Mesenchymal stem cell (in vitro differentiated cells and primary cell): ENCODE measurements at regions not wholly inside any gene's neighbourhood (a gene's known extent, or its start where the extent isn't known, plus 50 kb on each side); places are given as distances from the start of the nearest gene placed in this dataset.

Source experiments
- DNase-seq: peaks from one replicate; pipeline ENCODE4 v3.0.0-alpha.2; 2013
- H2AFZ ChIP-seq: one replicate; pipeline ENCODE4 v1.6.1; 2013; ENCODE audit warnings: low read depth, mild to moderate bottlenecking, control low read depth, inconsistent platforms, low read length, moderate library complexity
- H2AK5ac ChIP-seq: 2 replicates; pipeline ENCODE4 v1.6.1; 2013; ENCODE audit warnings: low read length, moderate library complexity, mild to moderate bottlenecking, inconsistent platforms; ENCODE audit not compliant: severe bottlenecking
- H2BK120ac ChIP-seq: one replicate; pipeline ENCODE4 v1.6.1; 2013; ENCODE audit warnings: low read depth, mild to moderate bottlenecking, inconsistent platforms, low read length, moderate library complexity
- H2BK12ac ChIP-seq, 2 experiments: one replicate each; pipeline ENCODE4 v1.6.1; 2013; ENCODE audit warnings: inconsistent platforms in 2 of 2, low read length in 2 of 2, mild to moderate bottlenecking in 2 of 2, moderate library complexity in 2 of 2, control low read depth in 1 of 2
- H2BK15ac ChIP-seq: one replicate; pipeline ENCODE4 v1.6.1; 2013; ENCODE audit warnings: mild to moderate bottlenecking, low read depth, inconsistent platforms; ENCODE audit not compliant: poor library complexity, severe bottlenecking
- H2BK5ac ChIP-seq: 2 replicates; pipeline ENCODE4 v1.6.1; 2013; ENCODE audit warnings: low read depth, mild to moderate bottlenecking, low read length, control low read depth, inconsistent platforms; ENCODE audit not compliant: poor library complexity, severe bottlenecking
- H3K14ac ChIP-seq, 2 experiments: one replicate each; pipeline ENCODE4 v1.6.1; 2013; ENCODE audit warnings: inconsistent platforms in 2 of 2, low read length in 2 of 2, control low read depth in 1 of 2, mild to moderate bottlenecking in 1 of 2, moderate library complexity in 1 of 2
- H3K18ac ChIP-seq, 2 experiments: one replicate each; pipeline ENCODE4 v1.6.1; 2013; ENCODE audit warnings: inconsistent platforms in 2 of 2, low read length in 2 of 2, control low read depth in 1 of 2, low read depth in 1 of 2, mild to moderate bottlenecking in 1 of 2
- H3K23ac ChIP-seq, 2 experiments: one replicate each; pipeline ENCODE4 v1.6.1; 2013; ENCODE audit warnings: inconsistent platforms in 2 of 2, low read length in 2 of 2, mild to moderate bottlenecking in 2 of 2, moderate library complexity in 2 of 2, control low read depth in 1 of 2
- H3K27ac ChIP-seq: 2 replicates; pipeline ENCODE4 v1.5.1; 2013; ENCODE audit warnings: mild to moderate bottlenecking, moderate library complexity, low read length, control low read depth, inconsistent platforms; ENCODE audit not compliant: poor library complexity, severe bottlenecking
- H3K27me3 ChIP-seq, 2 experiments: 2 replicates each; pipeline versions ENCODE4 v1.6.1 to v1.7.0; 2013; ENCODE audit warnings: low read length in 2 of 2, mild to moderate bottlenecking in 2 of 2, moderate library complexity in 2 of 2, control low read depth in 1 of 2, inconsistent platforms in 1 of 2; ENCODE audit not compliant: control insufficient read depth in 1 of 2, insufficient read depth in 1 of 2
- H3K36me3 ChIP-seq, 2 experiments: 2 replicates each; pipeline versions ENCODE4 v1.6.1 to v1.7.0; 2013; ENCODE audit warnings: low read length in 2 of 2, control low read depth in 1 of 2, inconsistent platforms in 1 of 2, low read depth in 1 of 2, mild to moderate bottlenecking in 1 of 2; ENCODE audit not compliant: insufficient read depth in 2 of 2, control insufficient read depth in 1 of 2
- H3K4ac ChIP-seq, 2 experiments: one replicate each; pipeline ENCODE4 v1.6.1; 2013; ENCODE audit warnings: inconsistent platforms in 2 of 2, low read length in 2 of 2, mild to moderate bottlenecking in 2 of 2, moderate library complexity in 2 of 2, control low read depth in 1 of 2, low read depth in 1 of 2
- H3K4me1 ChIP-seq: 2 replicates; pipeline ENCODE4 v1.6.1; 2013; ENCODE audit warnings: low read depth, low read length, control low read depth; ENCODE audit not compliant: control insufficient read depth, insufficient read depth
- H3K4me2 ChIP-seq: 2 replicates; pipeline ENCODE4 v1.6.1; 2013; ENCODE audit warnings: low read length, mild to moderate bottlenecking, inconsistent platforms; ENCODE audit not compliant: poor library complexity, severe bottlenecking
- H3K4me3 ChIP-seq, 2 experiments: 2 replicates each; pipeline versions ENCODE4 v1.5.1 to v1.7.0; 2013; ENCODE audit warnings: low read length in 2 of 2, mild to moderate bottlenecking in 2 of 2, control low read depth in 1 of 2, low read depth in 1 of 2; ENCODE audit not compliant: insufficient read depth in 1 of 2
- H3K79me1 ChIP-seq: replicated peaks from 2 replicates; pipeline ENCODE4 v1.6.1; 2013; ENCODE audit warnings: mild to moderate bottlenecking, control low read depth, low read length, inconsistent platforms; ENCODE audit not compliant: poor library complexity, severe bottlenecking
- H3K9ac ChIP-seq: 2 replicates; pipeline ENCODE4 v1.7.0; 2013; ENCODE audit warnings: mild to moderate bottlenecking, low read length, moderate library complexity
- H3K9me3 ChIP-seq: 2 replicates; pipeline ENCODE4 v1.7.0; 2013; ENCODE audit warnings: mild to moderate bottlenecking, low read length; ENCODE audit not compliant: control insufficient read depth
- H4K8ac ChIP-seq: one replicate; pipeline ENCODE4 v1.6.1; 2013; ENCODE audit warnings: inconsistent platforms, mild to moderate bottlenecking, low read length, moderate library complexity
- H4K91ac ChIP-seq: one replicate; pipeline ENCODE4 v1.6.1; 2013; ENCODE audit warnings: mild to moderate bottlenecking, low read length, inconsistent platforms
- WGBS: methylation state at CpG from one replicate; pipeline ENCODE4 v1.1.7; 2013; ENCODE audit warnings: mixed read lengths; 5-methylcytosine and 5-hydroxymethylcytosine counted together

DNA sequence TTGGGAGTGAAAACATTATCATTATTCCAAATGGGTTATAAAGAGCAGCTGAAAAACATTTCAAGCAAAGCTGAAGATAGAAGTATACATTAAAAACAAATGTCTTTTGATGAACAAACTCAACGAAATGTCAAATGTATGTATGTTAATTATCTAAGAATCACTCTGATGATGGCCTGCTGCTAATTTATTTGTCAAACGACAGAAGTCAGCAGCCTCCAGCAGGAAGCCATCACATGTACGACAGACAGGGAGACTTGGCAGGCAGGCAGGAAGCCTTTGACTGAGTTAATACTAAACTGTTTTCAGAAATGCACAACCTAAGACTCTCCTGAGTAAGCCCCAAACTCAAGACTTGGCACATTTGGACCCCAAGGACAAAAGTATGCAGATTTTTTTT, 491.1 kb downstream of the ZNF385D start:
- Histone ChIP-seq H3K14ac (no peak overlapping the region), H2BK5ac (no peak overlapping the region), H3K23ac (no peak overlapping the region), H2BK120ac (no peak overlapping the region), H2BK15ac (no peak overlapping the region), H3K4me1 (no peaks in the 10 kb centered on the region), H2BK12ac (no peak overlapping the region), H2AFZ (no peak overlapping the region), H3K4me2 (no peak overlapping the region), H3K27me3 (no peaks in the 10 kb centered on the region), H3K4ac (no peak overlapping the region), H3K27ac (no peak overlapping the region), H3K9me3 (no peaks in the 10 kb centered on the region), H2AK5ac (no peak overlapping the region), H3K4me3 (no peak overlapping the region), H3K36me3 (no peaks in the 10 kb centered on the region), H4K91ac (no peak overlapping the region), H3K9ac (no peak overlapping the region), H3K79me1 (no peaks in the 10 kb centered on the region), H3K18ac (no peak overlapping the region), H4K8ac (no peak overlapping the region)
- DNase-seq: no peak
- WGBS: 27% methylated on average over 2 of the region's 3 CpGs

DNA sequence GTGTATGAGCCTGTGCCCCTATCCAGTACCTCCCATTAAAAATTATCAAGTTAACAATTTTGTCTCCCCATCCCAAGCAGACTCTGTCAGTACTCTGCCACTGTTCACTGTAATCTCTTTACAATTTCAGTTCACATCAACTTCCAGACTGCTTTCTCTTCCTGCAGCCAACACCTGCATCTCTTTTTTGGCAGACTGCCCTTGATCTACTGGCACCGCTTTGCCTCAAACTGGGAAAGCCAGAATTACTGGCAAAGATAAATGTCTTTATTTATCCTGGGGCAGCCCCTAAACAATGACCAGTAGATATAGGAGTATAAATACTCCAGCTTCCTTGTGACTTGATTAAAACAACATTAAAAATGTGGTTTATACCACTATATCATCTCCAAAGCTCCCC, 494.1 kb downstream of the ZNF385D start:
- Histone ChIP-seq H2AK5ac (no peak overlapping the region), H3K4me1 (no peaks in the 10 kb centered on the region), H3K4me2 (no peak overlapping the region), H3K4ac (no peak overlapping the region), H4K91ac (no peak overlapping the region), H4K8ac (no peak overlapping the region), H2BK5ac (no peak overlapping the region), H3K9me3 (no peaks in the 10 kb centered on the region), H3K23ac (no peak overlapping the region), H3K36me3 (no peaks in the 10 kb centered on the region), H2BK12ac (no peak overlapping the region), H2BK15ac (no peak overlapping the region), H3K27ac (no peak overlapping the region), H3K18ac (no peak overlapping the region), H3K9ac (no peak overlapping the region), H3K14ac (no peak overlapping the region), H2AFZ (no peak overlapping the region), H3K4me3 (no peak overlapping the region), H2BK120ac (no peak overlapping the region), H3K27me3 (no peaks in the 10 kb centered on the region), H3K79me1 (no peaks in the 10 kb centered on the region)
- no peak for DNase-seq
- WGBS: 86% methylated on average over 1 of the region's 1 CpG

DNA sequence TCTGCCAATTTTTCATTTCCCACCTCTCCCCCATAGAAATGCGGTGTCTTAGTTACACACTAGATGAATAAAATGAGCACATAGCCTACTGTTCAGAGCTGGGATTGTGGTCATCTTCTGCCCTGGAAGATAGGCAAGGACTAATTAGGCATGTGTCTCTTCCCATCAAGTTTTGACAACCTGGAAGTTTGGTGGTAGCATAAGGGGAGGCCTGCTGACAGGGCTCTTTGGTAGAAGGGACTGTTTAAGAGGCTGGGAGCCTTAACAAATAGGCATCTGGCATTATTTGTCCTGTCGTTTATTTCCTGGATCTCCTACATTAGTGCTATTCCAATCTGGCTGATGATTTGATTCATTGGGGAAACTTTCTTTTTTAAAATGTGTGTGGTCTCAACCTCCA, 512.3 kb downstream of the ZNF385D start:
- 94% methylated on average over 2 of the region's 2 CpGs for WGBS

DNA sequence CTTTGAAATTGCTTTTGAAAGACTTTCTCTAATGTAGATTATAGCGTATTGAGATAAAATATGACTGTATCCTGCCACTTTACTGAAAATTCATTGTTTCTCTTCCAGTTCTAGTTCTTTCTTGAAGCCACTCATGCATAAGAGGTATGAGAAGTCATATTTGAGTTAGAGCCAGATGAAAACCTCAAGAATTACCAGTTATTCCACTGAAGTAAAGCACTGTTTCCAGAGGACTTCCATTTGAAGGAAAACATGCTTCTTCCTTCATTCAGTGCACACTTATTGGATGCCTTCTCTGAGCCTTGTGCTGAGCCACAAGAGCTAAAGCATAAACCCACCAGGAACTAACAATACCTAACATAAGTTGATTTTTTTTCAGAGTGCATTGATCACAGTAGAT, 513.4 kb downstream of the ZNF385D start:
- no CpG with 5 or more reads among the region's 1 CpG for WGBS
- no peak overlapping the region for H3K4me3 ChIP-seq

More for the DNA sequence above, 512.3 kb downstream of the ZNF385D start:
- Histone ChIP-seq H2BK5ac (no peak overlapping the region), H2BK120ac (no peak overlapping the region), H3K4me2 (no peak overlapping the region), H2AK5ac (no peak overlapping the region), H3K4me3 (no peak overlapping the region), H3K4ac (no peak overlapping the region), H2AFZ (no peak overlapping the region), H3K9me3 (no peaks in the 10 kb centered on the region), H3K79me1 (no peaks in the 10 kb centered on the region), H3K9ac (no peak overlapping the region), H3K14ac (no peak overlapping the region), H3K27me3 (no peaks in the 10 kb centered on the region), H3K18ac (no peak overlapping the region), H3K27ac (no peak overlapping the region), H4K8ac (no peak overlapping the region), H3K36me3 (no peaks in the 10 kb centered on the region), H2BK15ac (no peak overlapping the region), H3K4me1 (no peaks in the 10 kb centered on the region), H2BK12ac (no peak overlapping the region), H3K23ac (no peak overlapping the region), H4K91ac (no peak overlapping the region)
- no peak for DNase-seq

More for the DNA sequence above, 513.4 kb downstream of the ZNF385D start:
- Histone ChIP-seq H3K18ac (no peak overlapping the region), H3K36me3 (no peaks in the 10 kb centered on the region), H3K27ac (no peak overlapping the region), H2AFZ (no peak overlapping the region), H2BK15ac (no peak overlapping the region), H3K4me2 (no peak overlapping the region), H2BK120ac (no peak overlapping the region), H3K14ac (no peak overlapping the region), H4K8ac (no peak overlapping the region), H3K27me3 (no peaks in the 10 kb centered on the region), H4K91ac (no peak overlapping the region), H3K4me1 (no peaks in the 10 kb centered on the region), H2BK5ac (no peak overlapping the region), H3K4ac (no peak overlapping the region), H2BK12ac (no peak overlapping the region), H3K23ac (no peak overlapping the region), H2AK5ac (no peak overlapping the region), H3K9ac (no peak overlapping the region), H3K9me3 (no peaks in the 10 kb centered on the region), H3K79me1 (no peaks in the 10 kb centered on the region)
- no peak for DNase-seq
